GM23338 (cell line): ENCODE measurements at regions not wholly inside any gene's neighbourhood (a gene's known extent, or its start where the extent isn't known, plus 50 kb on each side); places are given as distances from the start of the nearest gene placed in this dataset.

Source experiments
- ATAC-seq: fragments of 200-7000 bp; cut with Tn5 transposase; 3 replicates; pipeline ENCODE4 v1.9.1; 2020
- DNase-seq: peaks from one replicate; pipeline ENCODE4 v3.0.0-alpha.2; 2015; ENCODE audit warnings: low spot score
- H2AFZ ChIP-seq: fragments of 200-600 bp; sonication (generic); 2 replicates; pipeline ENCODE4 v1.8.0; 2016; ENCODE audit warnings: antibody characterized with exemption, mild to moderate bottlenecking, moderate library complexity
- H3F3A ChIP-seq: fragments of 200-600 bp; sonication (generic); replicated peaks from 2 replicates; pipeline ENCODE4 v1.8.0; 2017; ENCODE audit warnings: antibody characterized with exemption, mixed run types, low read depth
- H3K27ac ChIP-seq: fragments of 200-600 bp; sonication (generic); 2 replicates; pipeline ENCODE4 v1.6.1; 2016; ENCODE audit warnings: low read depth
- H3K27me3 ChIP-seq: fragments of 200-600 bp; sonication (generic); 2 replicates; pipeline ENCODE4 v1.8.0; 2016; ENCODE audit warnings: mild to moderate bottlenecking, mixed run types, moderate library complexity; ENCODE audit not compliant: insufficient read depth
- H3K36me3 ChIP-seq: fragments of 200-600 bp; sonication (generic); 2 replicates; pipeline ENCODE4 v1.8.0; 2016; ENCODE audit warnings: mild to moderate bottlenecking; ENCODE audit not compliant: insufficient read depth
- H3K4me1 ChIP-seq: fragments of 200-600 bp; sonication (generic); 2 replicates; pipeline ENCODE4 v1.8.0; 2016; ENCODE audit warnings: mild to moderate bottlenecking, moderate library complexity; ENCODE audit not compliant: insufficient read depth
- H3K4me2 ChIP-seq: fragments of 200-600 bp; sonication (generic); 2 replicates; pipeline ENCODE4 v1.7.1; 2017; ENCODE audit warnings: mixed run types
- H3K4me3 ChIP-seq: fragments of 200-600 bp; sonication (generic); 2 replicates; pipeline ENCODE4 v1.6.1; 2016; ENCODE audit warnings: mixed run types
- H3K79me2 ChIP-seq: fragments of 200-600 bp; sonication (generic); replicated peaks from 2 replicates; pipeline ENCODE4 v1.8.0; 2017; ENCODE audit warnings: mild to moderate bottlenecking; ENCODE audit not compliant: insufficient read depth
- H3K9me2 ChIP-seq: fragments of 200-600 bp; sonication (generic); 2 replicates; pipeline ENCODE4 v1.8.0; 2017; ENCODE audit not compliant: insufficient read depth
- H4K20me1 ChIP-seq: fragments of 200-600 bp; sonication (generic); replicated peaks from 2 replicates; pipeline ENCODE4 v1.8.0; 2017; ENCODE audit warnings: mild to moderate bottlenecking; ENCODE audit not compliant: insufficient read depth
- H3K27ac Mint-ChIP-seq: 2 replicates; pipeline ENCODE4 v1.8.0; 2020; ENCODE audit warnings: inconsistent platforms, mild to moderate bottlenecking, moderate library complexity, mixed read lengths
- H3K27me3 Mint-ChIP-seq: 3 replicates; pipeline ENCODE4 v1.8.0; 2022; ENCODE audit warnings: low read depth, mild to moderate bottlenecking, moderate library complexity, mixed read lengths, inconsistent platforms; ENCODE audit not compliant: insufficient read depth, poor library complexity
- H3K36me3 Mint-ChIP-seq: 3 replicates; pipeline ENCODE4 v1.8.0; 2021; ENCODE audit warnings: low read depth, mild to moderate bottlenecking, inconsistent platforms, moderate library complexity, mixed read lengths
- H3K4me1 Mint-ChIP-seq: 3 replicates; pipeline ENCODE4 v1.8.0; 2020; ENCODE audit warnings: mild to moderate bottlenecking, inconsistent platforms, mixed read lengths
- H3K4me3 Mint-ChIP-seq: 3 replicates; pipeline ENCODE4 v1.8.0; 2021; ENCODE audit warnings: moderate library complexity, mild to moderate bottlenecking, inconsistent platforms, mixed read lengths
- H3K9me3 Mint-ChIP-seq: 3 replicates; pipeline ENCODE4 v1.8.0; 2020; ENCODE audit warnings: moderate library complexity, mild to moderate bottlenecking, inconsistent platforms, mixed read lengths
- CREB1 ChIP-seq: fragments of 250-450 bp; sonication (Bioruptor Pico); IDR thresholded peaks from 2 replicates; pipeline ENCODE4 v1.5.0; 2020; ENCODE audit warnings: low read depth, mild to moderate bottlenecking, moderate library complexity
- ETS1 ChIP-seq: IDR thresholded peaks from 2 replicates; pipeline ENCODE4 v1.6.1; 2016; ENCODE audit warnings: antibody characterized with exemption
- EZH2 ChIP-seq: fragments of 200-600 bp; sonication (generic); IDR thresholded peaks from one replicate; pipeline ENCODE4 v1.8.0; 2017; ENCODE audit warnings: antibody characterized with exemption, mild to moderate bottlenecking, low read depth; ENCODE audit not compliant: unreplicated experiment
- JUNB ChIP-seq: IDR thresholded peaks from one replicate; pipeline ENCODE4 v1.6.1; 2016; ENCODE audit warnings: antibody characterized with exemption; ENCODE audit not compliant: unreplicated experiment
- NANOG ChIP-seq: IDR thresholded peaks from 2 replicates; pipeline ENCODE4 v1.6.1; 2016; ENCODE audit warnings: antibody characterized with exemption, borderline replicate concordance
- REST ChIP-seq: IDR thresholded peaks from one replicate; pipeline ENCODE4 v1.6.1; 2018; ENCODE audit warnings: antibody characterized with exemption; ENCODE audit not compliant: unreplicated experiment
- ZNF114 ChIP-seq: fragments of 250-450 bp; sonication (Bioruptor Pico); IDR thresholded peaks from 2 replicates; pipeline ENCODE4 v1.5.0; 2020; ENCODE audit warnings: mild to moderate bottlenecking, moderate library complexity
- ZNF331 ChIP-seq: fragments of 250-450 bp; sonication (Bioruptor Pico); IDR thresholded peaks from 2 replicates; pipeline ENCODE4 v1.5.0; 2020; ENCODE audit warnings: low read depth, mild to moderate bottlenecking, moderate library complexity

GRCh38 chr6:193180-193579, 99.1 kb upstream of the DUSP22 start:
- no peaks in the 10 kb centered on the region for H3K27me3 ChIP-seq
- no peaks in the 10 kb centered on the region; the same call in 1 of the 2 replicates for H3K9me2 ChIP-seq
- no peak overlapping the region for H3K4me3 ChIP-seq
- no peak overlapping the region for H3K4me2 ChIP-seq
- no peaks in the 10 kb centered on the region for H3K4me1 ChIP-seq
- TF ChIP-seq REST (no peak), CREB1 (CRISPR knock-in tag) (no peak), NANOG (no peak), EZH2 (no peak)
- H2AFZ ChIP-seq = no peak overlapping the region
- Mint-ChIP-seq H3K4me3 (no peak overlapping the region), H3K27ac (no peak overlapping the region), H3K9me3 (no peaks in the 10 kb centered on the region; the same call in 1 of the 3 replicates), H3K36me3 (no peaks in the 10 kb centered on the region; the same call in 2 of the 3 replicates), H3K4me1 (no peaks in the 10 kb centered on the region; the same call in 2 of the 3 replicates), H3K27me3 (peaks cover 5% of the 10 kb centered on the region)
- H3F3A ChIP-seq = no peaks in the 10 kb centered on the region
- H3K79me2 ChIP-seq = no peaks in the 10 kb centered on the region
- ATAC-seq (no peak), DNase-seq (no peak)
- H4K20me1 ChIP-seq = no peaks in the 10 kb centered on the region
- H3K27ac ChIP-seq = no peak overlapping the region
- H3K36me3 ChIP-seq = no peaks in the 10 kb centered on the region

- Histone ChIP-seq H3K27me3 (no peaks in the 10 kb centered on the region), H2AFZ (no peak overlapping the region), H3K36me3 (no peaks in the 10 kb centered on the region), H3K79me2 (no peaks in the 10 kb centered on the region), H3K27ac (no peak overlapping the region), H3K4me2 (no peak overlapping the region), H3K4me1 (no peaks in the 10 kb centered on the region), H3F3A (no peaks in the 10 kb centered on the region), H3K9me2 (no peaks in the 10 kb centered on the region; the same call in 1 of the 2 replicates), H3K4me3 (no peak overlapping the region), H4K20me1 (no peaks in the 10 kb centered on the region)
- DNase-seq = no peak
- Mint-ChIP-seq H3K27ac (no peak overlapping the region), H3K4me1 (no peaks in the 10 kb centered on the region; the same call in 2 of the 3 replicates), H3K36me3 (no peaks in the 10 kb centered on the region; the same call in 2 of the 3 replicates), H3K4me3 (no peak overlapping the region), H3K9me3 (no peaks in the 10 kb centered on the region; the same call in 1 of the 3 replicates), H3K27me3 (peaks cover 5% of the 10 kb centered on the region)
- ATAC-seq = no peak
- no peak for TF ChIP-seq ZNF331 (CRISPR knock-in tag)
- no peak for TF ChIP-seq ZNF114 (CRISPR knock-in tag)
- no peak for TF ChIP-seq JUNB
- no peak for TF ChIP-seq ETS1
Observed at GRCh38 chr6:193773-194310, 98.4 kb upstream of the DUSP22 start.
